Ovary (tissue), 7 donors: ENCODE measurements at regions not wholly inside any gene's neighbourhood (a gene's known extent, or its start where the extent isn't known, plus 50 kb on each side); places are given as distances from the start of the nearest gene placed in this dataset.

Experiments
- DNase-seq, 5 donors: peaks; one replicate each; pipeline ENCODE4 v3.0.0-alpha.2; 2019 to 2020
- H3K27ac ChIP-seq, 2 donors: fragments of 200-600 bp; one replicate each; pipeline versions ENCODE4 v1.5.1 to v1.8.0; 2019 to 2022
- H3K27me3 ChIP-seq: fragments of 200-600 bp; one replicate; pipeline ENCODE4 v1.8.0; 2022
- H3K36me3 ChIP-seq: fragments of 200-600 bp; sonication (generic); one replicate; pipeline ENCODE4 v1.5.1; 2019
- H3K4me1 ChIP-seq: one replicate; pipeline ENCODE4 v1.8.1; 2013; ENCODE audit warnings: mild to moderate bottlenecking, moderate library complexity; ENCODE audit not compliant: insufficient read depth
- H3K4me3 ChIP-seq: fragments of 200-600 bp; sonication (generic); one replicate; pipeline ENCODE4 v1.5.1; 2017
- H3K9me3 ChIP-seq, 2 donors: fragments of 200-600 bp in 1 of 2; sonication (generic) in 1 of 2; one replicate each; pipeline versions ENCODE4 v1.5.1 to v1.8.1; 2013 to 2019; ENCODE audit warnings: mild to moderate bottlenecking in 1 of 2, moderate library complexity in 1 of 2
- CTCF ChIP-seq, 3 donors: fragments of 450-650 bp in 2 of 3; fragments of 200-600 bp in 1 of 3; IDR thresholded peaks; one replicate each; pipeline versions ENCODE4 v1.5.1 to v1.8.0; 2016 to 2022; ENCODE audit warnings: antibody characterized with exemption in 3 of 3, mild to moderate bottlenecking in 1 of 3
- EP300 ChIP-seq: sonication (generic); formaldehyde crosslinking; IDR thresholded peaks from one replicate; pipeline ENCODE4 v1.6.1; 2017; ENCODE audit warnings: antibody characterized with exemption
- POLR2A ChIP-seq: fragments of 450-650 bp; IDR thresholded peaks from one replicate; pipeline ENCODE4 v1.6.1; 2017; ENCODE audit warnings: antibody characterized with exemption, mild to moderate bottlenecking, moderate library complexity
- WGBS, 3 donors: extraction: QIAGEN DNeasy Blood & Tissue Kit in 1 of 3; methylation state at CpG; one replicate each; pipeline versions ENCODE4 v1.1.5 to v1.1.7; 2013 to 2017; 5-methylcytosine and 5-hydroxymethylcytosine counted together
- intact Hi-C, 4 donors: fragments of 100-400 bp; cut with DNase I; formaldehyde crosslinking; loops; one replicate each; pipeline versions ENCODE4 v1.11.0 to v1.15.1; 2022 to 2023
- donor health status: DM: no; HTN: no; CAD: no; lungs with moderate emphysema.
- donor health status: DM: no; HTN: no; CAD: no.
- donor health status: Bipolar disorder and iron deficiency.
- donor health status: DM: no; HTN: no; CAD: no.
- donor health status: DM: yes; HTN: yes; CAD: no.

GRCh38 chr22:25358421-25359170, 139.2 kb downstream of the CRYBB2 start:
- TF ChIP-seq CTCF (IDR thresholded peaks at IDR 0.05) (no peak), POLR2A (no peak), EP300 (no peak)
- H3K36me3 ChIP-seq = no peaks in the 10 kb centered on the region
- intact Hi-C loops = no loop called here
- H3K27ac ChIP-seq = no peak overlapping the region
- no peaks in the 10 kb centered on the region for H3K27me3 ChIP-seq
- WGBS, 3 donors = 89 to 95% (median 94%) methylated on average over 15 of the region's 15 CpGs
- DNase-seq = peak in 1 of 5 donors; percentile 7
- H3K4me1 ChIP-seq = peaks cover 2% of the 10 kb centered on the region
- no peaks in the 10 kb centered on the region for H3K9me3 ChIP-seq
- H3K4me3 ChIP-seq = no peak overlapping the region

DNA sequence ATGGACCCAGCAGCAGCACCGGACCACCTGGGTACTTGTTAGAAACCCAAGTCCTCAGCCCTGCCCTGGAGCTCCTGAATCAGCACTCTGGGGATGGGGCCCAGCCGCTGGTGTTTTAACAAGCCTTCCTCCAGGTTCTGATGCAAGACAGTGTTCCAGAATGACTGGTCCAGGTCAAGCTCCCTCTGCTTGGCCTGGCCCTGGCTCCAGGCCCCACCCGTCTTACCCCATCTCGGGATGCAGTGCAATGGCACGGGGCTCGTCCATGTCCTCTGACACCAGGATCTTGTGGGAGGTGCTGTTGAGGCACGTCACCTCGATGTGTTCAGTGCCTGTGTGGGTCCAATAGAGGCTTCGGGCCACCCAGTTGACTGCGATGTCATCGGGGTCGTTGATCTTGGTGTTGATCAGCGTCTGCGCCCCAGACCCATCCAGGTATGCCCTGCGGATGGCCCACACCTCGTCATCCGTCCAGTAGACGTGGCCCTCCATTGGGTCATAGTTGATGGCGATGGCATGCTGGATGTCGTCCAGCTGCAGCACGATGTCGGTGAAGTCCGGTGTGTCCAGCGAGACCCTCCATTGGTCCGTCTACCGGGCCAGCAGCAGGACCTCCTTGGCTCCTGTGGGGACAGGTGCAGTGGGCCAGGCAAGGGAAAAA, 140.3 kb downstream of the CRYBB2 start:
- no peaks in the 10 kb centered on the region for H3K9me3 ChIP-seq
- no peak overlapping the region for H3K27ac ChIP-seq
- no peaks in the 10 kb centered on the region for H3K27me3 ChIP-seq
- 91 to 95% (median 93%) methylated on average over 23 to 26 of the region's 26 CpGs for WGBS, 3 donors
- intact Hi-C loops = loop anchor here in 2 of 4 donors (5.0 to 10.0 kb wide), 4 partner anchors 85 to 415 kb away; no protein-coding TSS in a partner anchor
- H3K4me1 ChIP-seq = peaks cover 4% of the 10 kb centered on the region
- TF ChIP-seq EP300 (no peak), POLR2A (no peak), CTCF (IDR thresholded peaks at IDR 0.05) (no peak)
- peak in 2 of 5 donors; percentile 10 to 14 for DNase-seq
- no peaks in the 10 kb centered on the region for H3K36me3 ChIP-seq
- no peak overlapping the region for H3K4me3 ChIP-seq

- H3K4me1 ChIP-seq = peaks cover 6% of the 10 kb centered on the region
- WGBS, 3 donors = 89 to 92% (median 89%) methylated on average over 12 of the region's 12 CpGs
- no peak overlapping the region for H3K27ac ChIP-seq
- intact Hi-C loops = loop anchor here in 2 of 4 donors (5.0 to 10.0 kb wide), 4 partner anchors 84 to 414 kb away; no protein-coding TSS in a partner anchor
- peak in 1 of 5 donors; percentile 8 for DNase-seq
- H3K9me3 ChIP-seq = no peaks in the 10 kb centered on the region
- TF ChIP-seq EP300 = no peak
- no peaks in the 10 kb centered on the region for H3K36me3 ChIP-seq
- H3K27me3 ChIP-seq = no peaks in the 10 kb centered on the region
- no peak overlapping the region for H3K4me3 ChIP-seq
Observed at GRCh38 chr22:25360411-25360810, 141.0 kb downstream of the CRYBB2 start.

DNA sequence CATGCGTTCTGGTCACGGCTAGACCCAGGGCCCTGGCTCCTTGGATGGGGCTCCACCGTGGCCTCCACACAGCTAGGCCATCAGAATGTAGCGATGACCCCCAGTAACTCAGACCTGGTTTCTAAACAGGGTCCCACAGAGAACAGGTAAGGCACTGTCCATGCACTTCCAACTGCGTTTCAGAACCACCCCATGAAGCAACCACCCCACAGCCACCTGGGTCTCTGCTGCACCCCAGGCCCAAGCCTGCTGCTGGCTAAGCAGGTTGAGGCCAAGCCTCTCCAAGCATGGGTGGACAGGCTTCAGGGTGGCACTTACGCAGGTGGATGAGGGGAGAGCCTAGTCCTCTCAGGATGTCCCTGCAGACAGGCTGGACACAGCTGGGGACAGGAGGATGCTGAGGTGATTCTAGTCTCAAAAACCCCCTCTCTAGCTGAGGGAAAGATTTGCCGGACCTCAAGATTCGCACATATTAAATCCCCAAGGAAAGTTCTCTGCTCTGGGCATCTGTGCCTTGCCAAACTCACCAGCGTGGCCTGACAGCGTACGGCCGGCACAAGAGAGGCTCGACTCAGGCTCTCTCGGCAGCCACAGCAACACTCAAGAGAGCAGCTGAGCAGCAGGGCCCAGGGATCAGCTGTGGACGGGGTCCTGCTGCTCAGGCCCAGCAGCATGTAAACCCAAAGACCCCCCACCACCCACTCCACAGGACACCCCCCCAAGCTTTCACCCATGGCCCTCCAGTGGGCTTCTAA, 141.6 kb downstream of the CRYBB2 start:
- intact Hi-C loops = loop anchor here in 2 of 4 donors (5.0 to 10.0 kb wide), 4 partner anchors 84 to 414 kb away; no protein-coding TSS in a partner anchor
- Histone ChIP-seq H3K4me1 (peaks cover 12% of the 10 kb centered on the region), H3K27ac (no peak overlapping the region), H3K36me3 (no peaks in the 10 kb centered on the region), H3K9me3 (no peaks in the 10 kb centered on the region), H3K27me3 (no peaks in the 10 kb centered on the region), H3K4me3 (no peak overlapping the region)
- DNase-seq = peak in 1 of 5 donors; percentile 7
- WGBS, 3 donors = 94% methylated on average over 15 of the region's 15 CpGs
- TF ChIP-seq EP300 (no peak), CTCF (IDR thresholded peaks at IDR 0.05) (no peak), POLR2A (no peak)
